Left renal cortex interstitium (tissue), 4 donors: ENCODE measurements at regions not wholly inside any gene's neighbourhood (a gene's known extent, or its start where the extent isn't known, plus 50 kb on each side); places are given as distances from the start of the nearest gene placed in this dataset.
A peak's percentile ranks its signal among the peaks of the same experiment; 100 is the strongest.

Source experiments
- DNase-seq, 4 donors: peaks; one replicate each; pipeline ENCODE4 v3.0.0-alpha.2; 2013; ENCODE audit warnings: low read depth in 4 of 4, low spot score in 2 of 4, missing footprints in 1 of 4

DNA sequence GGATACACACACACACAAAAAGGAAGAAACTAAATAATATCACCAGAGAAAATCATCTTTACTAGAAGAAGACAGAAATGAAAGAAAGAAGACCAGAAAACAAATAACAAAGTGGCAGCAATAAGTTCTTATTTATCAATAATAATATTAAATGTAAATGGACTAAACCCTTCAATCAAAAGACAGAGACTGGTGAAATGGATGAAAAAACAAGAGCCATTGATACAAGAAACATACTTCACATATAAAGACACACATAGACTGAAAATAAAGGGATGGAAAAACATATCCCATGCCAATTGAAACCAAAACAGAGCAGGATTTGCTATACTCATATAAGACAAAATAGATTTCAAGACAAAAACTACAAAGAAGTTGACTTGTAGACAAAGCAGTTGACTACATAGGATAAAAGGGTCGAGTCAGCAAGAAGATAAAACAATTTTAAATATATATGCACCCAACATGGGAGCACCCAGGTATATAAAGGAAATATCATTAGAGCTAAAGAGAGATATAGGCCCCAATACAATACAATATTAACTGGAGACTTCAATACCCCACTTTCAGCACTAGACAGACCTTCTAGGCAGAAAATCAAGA is 259.4 kb downstream of the EPM2A start:
- DNase-seq: no peak

DNA sequence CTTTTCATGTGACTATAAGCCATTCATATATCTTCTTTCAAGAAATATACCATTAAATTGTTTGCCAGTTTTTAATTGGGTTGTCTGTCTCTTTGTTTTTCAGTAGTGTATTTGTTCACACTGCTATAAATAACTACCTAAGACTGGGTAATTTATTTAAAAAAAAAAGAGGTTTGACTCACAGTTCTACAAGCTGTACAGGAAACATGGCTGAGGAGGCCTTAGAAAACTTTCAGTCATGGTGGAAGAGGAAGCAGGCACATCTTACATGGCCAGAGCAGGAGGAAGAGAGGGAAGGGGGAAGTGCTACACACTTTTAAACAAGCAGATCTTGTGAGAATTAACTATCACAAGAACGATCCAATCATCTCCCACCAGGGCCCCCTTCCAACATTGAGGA is 255.3 kb downstream of the EPM2A start:
- no peak for DNase-seq

DNA sequence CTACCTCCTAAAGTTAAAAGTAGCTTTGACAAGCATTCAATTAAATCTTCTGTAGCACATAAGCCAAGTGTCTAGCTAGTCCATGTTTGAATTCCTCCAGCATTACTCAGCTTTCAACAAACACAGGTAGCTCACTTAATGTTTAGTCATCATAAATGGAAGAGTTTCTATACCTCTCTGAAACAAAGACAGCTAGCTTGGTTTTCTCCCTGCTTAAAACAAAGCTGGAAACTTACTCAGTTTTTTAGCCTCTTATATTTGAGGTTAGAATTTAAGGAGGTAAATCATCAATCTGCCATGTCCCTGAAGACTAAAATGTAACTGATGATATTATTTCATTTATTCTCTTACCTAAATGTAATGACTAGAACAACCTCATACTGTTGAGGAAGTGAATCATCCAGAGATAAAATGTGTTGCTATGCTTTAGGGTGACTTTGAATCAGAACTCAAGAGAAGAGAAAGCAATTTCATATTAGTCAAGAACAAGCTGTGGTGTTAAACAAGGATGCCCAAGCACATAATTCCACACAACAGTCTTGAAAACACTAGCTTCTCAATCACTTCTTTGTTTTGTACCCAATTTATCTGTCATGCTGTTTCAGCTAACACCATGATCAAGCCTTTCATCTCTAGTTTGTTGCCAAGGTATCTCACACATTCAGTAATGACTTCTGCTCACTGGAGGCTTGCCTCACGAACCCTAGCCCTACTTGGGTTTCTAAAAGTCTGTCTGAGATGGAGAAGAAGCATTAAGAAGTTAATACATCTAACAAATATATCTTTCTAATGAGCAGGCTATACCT is 251.9 kb downstream of the EPM2A start:
- no peak for DNase-seq

DNA sequence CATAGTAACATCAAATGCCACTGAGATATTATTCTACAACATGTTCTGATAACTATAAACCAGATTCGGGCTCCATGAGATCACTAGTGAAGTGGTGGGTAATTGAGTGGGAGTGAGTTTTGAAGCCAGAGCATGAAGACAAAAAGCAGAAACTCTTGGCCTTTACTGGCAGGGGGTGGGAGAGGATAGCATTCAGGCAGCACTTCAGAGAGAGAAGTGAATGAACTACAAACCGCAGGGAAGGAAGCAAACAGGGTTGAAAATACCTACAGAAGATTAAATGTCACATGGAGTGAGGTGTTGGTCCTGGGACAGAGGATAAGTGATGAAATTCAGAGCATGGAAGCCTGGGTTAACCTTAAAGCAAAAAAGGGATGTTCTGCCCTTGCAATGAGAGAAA is 250.0 kb downstream of the EPM2A start:
- no peak for DNase-seq

DNA sequence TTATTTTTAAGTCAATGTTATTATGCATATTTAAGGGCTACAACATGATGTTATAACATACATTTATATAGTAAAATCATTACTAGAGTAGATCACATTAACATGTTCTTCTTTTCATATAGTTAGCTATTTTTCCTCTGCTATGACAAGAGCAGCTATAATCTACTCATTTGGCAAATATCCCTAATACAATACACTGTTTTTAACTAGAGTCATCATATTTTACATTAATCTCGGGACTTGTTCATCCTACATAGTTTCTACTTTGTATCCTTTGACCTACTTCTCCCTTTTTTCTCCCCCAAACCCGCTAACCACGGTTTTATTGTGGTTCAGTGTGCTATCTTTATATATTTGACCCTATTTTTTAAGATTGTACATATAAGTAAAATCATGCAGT is 249.0 kb downstream of the EPM2A start:
- DNase-seq: no peak

DNA sequence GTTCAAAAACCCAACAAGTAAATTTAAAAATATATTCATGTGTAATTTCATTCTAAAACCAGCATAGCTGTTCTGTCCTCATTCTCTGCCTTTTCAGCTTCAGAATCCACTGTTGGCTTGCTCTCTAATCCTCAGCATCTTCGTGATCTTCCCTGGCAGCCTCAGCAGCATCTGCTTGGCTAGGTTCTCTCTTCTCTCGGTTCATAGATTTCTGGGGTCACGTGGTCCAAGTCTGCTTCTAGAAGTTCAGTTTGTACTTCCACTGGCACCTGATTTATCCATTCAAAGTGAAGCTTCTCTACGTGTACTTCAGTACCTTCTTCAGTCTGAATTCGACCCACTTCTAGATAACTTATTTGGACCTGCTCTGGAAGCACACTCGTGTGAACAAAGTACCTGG is 245.7 kb downstream of the EPM2A start:
- no peak for DNase-seq

- no peak for DNase-seq
These were observed 245.3 kb downstream of the EPM2A start for GRCh38 chr6:145490068-145490467.

- no peak for DNase-seq
These were observed 244.2 kb downstream of the EPM2A start for GRCh38 chr6:145491126-145491525.

DNA sequence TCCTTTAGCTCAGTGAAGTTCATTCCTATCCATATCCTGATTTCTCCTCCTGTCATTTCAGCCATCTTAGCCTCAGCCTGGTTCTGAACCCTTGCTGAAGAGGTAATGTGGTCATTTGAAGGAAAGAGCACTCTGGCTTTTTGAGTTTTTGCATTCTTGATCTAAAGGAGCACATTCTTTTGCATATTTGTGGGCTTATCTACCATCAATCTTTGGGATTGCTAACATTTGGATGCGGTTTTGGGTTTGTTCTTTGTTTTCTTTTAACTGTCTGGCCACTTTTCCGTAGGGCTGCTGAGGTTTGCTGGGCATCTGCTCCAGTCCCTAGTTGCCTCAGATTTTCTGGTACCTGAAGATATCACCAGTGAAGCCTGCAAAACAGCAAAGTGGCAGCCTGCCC is 238.3 kb downstream of the EPM2A start:
- no peak for DNase-seq

DNA sequence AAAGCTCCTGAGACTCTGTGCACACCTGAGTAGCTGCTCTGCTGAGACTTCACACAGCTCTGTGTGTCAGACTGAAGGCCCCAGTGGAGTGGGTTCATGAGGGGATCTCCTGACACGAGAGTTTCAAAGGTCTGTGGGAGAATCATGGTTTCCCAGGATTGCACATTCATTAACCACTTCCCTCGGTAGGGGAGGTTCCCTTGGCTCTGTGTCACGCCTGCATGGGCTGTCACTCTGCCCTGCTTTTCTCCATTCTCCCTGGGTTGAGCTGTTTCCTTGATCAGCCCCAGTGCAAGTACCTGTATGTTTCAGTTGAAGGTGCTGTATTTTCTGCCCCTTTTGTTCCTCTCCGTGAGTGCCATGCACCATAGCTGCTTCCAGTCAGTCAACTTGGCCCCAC is 236.9 kb downstream of the EPM2A start:
- DNase-seq: peak in 1 of 4 donors; percentile 3

- DNase-seq: no peak
These were observed 232.9 kb downstream of the EPM2A start for GRCh38 chr6:145502416-145502815.

GRCh38 chr6:145506136-145506535 is 229.2 kb downstream of the EPM2A start:
- no peak for DNase-seq

- DNase-seq: no peak
These were observed 228.8 kb downstream of the EPM2A start for GRCh38 chr6:145506565-145506964.

DNA sequence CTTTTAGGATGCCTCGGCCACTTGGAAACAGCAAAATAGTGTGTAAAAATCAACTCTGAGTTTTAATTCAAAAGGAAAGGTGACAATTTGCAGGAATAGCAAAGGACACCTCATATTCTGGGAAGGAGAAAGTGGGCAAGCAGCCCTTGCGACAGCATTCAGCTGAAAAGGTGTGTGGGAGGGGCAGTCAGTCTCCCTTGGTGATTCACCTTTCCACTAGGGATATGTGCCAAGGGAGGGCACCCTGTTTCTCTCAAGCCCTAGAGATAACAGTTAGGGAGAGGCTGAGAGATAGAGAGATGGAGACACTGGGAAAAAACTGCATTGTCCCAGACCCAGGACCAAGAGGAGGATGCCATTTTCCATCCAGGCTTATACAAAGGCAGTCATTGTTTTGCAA is 228.1 kb downstream of the EPM2A start:
- no peak for DNase-seq

DNA sequence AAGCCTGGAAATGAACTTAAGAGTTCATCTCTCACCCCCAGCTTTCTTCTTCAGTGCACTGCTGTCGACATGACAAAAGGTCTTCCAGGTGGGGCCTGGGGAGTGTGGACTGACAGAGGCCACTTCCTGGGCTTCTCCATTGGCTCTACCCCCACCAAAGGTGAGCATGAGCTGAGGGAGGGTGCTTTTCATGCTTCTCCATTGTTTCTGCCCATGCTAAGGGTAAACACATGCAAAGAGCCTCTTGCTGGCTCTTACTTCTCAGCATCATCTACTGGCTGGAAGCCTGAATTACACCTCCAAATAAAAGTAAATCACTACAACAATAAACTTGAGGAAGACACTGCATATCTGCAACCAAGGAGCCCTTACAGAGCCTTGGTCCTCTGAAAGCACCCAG is 227.2 kb downstream of the EPM2A start:
- no peak for DNase-seq

- no peak for DNase-seq
These were observed 217.8 kb downstream of the EPM2A start for GRCh38 chr6:145517492-145517891.

DNA sequence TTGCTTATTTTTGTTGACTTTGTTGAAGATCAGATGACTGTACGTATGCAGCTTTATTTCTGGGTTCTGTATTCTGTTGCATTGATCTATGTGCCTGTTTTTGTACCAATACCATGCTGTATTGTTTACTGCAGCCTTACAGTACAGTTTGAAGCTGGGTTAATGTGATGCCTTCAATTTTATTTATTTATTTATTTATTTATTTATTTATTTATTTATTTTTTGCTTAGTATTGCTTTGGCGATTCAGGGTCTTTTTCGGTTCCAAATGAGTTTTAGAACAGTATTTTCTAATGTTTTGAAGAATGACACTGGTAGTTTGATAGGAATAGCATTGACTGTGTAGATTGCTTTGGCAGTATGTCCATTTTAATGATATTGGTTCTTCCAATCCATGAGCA is 210.3 kb downstream of the EPM2A start:
- no peak for DNase-seq

- no peak for DNase-seq
These were observed 205.7 kb downstream of the EPM2A start for GRCh38 chr6:145529582-145529981.

DNA sequence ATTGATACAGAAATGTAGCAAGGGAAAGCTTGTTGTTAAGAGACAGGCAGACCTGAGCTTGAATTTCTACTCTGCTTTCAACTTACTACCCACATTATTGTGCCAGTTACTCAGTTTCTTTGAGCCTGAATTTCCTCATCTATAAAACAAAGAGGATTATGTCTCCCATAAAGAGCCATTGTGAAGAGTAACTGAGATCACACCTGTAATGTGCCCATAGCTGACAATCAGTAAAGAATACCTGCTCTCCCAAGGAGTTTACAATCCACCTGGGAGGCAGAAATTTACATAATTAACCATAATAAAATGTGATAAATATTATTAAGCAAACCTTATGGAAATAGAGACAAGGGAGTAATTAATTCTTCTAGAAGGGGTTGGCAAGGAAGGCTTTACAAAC is 204.9 kb downstream of the EPM2A start:
- no peak for DNase-seq

GRCh38 chr6:145531032-145531431 is 204.3 kb downstream of the EPM2A start:
- no peak for DNase-seq

DNA sequence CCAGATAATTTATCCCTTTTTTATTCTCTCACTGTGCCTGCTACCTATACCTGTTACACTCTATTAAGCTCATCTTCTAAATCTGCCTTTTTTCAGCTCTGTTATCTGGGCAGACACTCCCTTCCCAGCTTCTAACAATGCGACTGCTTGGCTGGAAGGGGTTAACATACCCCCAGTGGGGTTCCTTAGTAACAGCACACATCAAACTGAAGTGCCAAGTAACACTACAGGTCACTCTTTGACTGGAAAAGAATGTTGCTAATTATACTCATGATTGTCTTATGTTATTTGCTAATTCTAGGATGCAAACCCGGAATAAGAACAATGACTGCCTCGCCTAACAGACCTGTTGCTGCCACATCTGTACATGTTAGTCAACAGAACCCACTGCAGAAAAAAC is 203.5 kb downstream of the EPM2A start:
- no peak for DNase-seq

- no peak for DNase-seq
These were observed 203.0 kb downstream of the EPM2A start for GRCh38 chr6:145532361-145532760.

- no peak for DNase-seq
These were observed 200.3 kb downstream of the EPM2A start for GRCh38 chr6:145534989-145535388.
